ENCODE measurements at regions not wholly inside any gene's neighbourhood (a gene's known extent, or its start where the extent isn't known, plus 50 kb on each side); places are given as distances from the start of the nearest gene placed in this dataset.
A peak's percentile ranks its signal among the peaks of the same experiment; 100 is the strongest.

DNA sequence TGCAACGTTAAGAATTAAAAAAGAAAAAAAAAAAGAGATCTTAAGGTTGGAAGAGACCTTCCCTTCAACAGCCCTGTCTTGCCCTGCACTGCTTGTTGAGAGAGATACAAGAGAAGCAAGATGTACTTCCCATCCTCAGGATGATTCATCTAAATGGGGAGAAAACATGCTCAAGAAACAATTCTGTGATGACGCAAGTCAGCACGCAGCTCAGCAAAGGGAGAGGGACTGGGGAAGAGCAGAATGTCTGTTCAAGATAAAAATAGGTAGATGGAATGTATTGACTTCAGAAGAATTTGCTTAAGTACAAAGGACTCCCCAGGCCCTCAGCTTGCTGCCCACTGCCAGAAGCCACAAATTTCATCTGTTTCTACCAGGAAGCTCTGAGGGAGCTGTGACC is 198.2 kb upstream of the SPRED2 start:
- Histone ChIP-seq H3K27ac (no peak overlapping the region), H3K9me3 (peaks cover 0 to 5% (median 0%) of the 10 kb centered on the region in 3 donors), H3K27me3 (no peaks in the 10 kb centered on the region), H3K4me1 (no peaks in the 10 kb centered on the region), H3K4me3 (no peak overlapping the region), H3K36me3 (no peaks in the 10 kb centered on the region)
- 48 to 73% methylated on average over 2 to 3 of the region's 3 CpGs for WGBS, 2 donors (ENCODE audit: low coverage in 1 of 2)
- peak; percentile 60 for ATAC-seq
- no peak for TF ChIP-seq EP300 (IDR thresholded peaks at IDR 0.05)
- TF ChIP-seq CTCF (IDR thresholded peaks at IDR 0.05): no peak
- no peak for TF ChIP-seq POLR2A (IDR thresholded peaks at IDR 0.05)
- no peak for TF ChIP-seq POLR2AphosphoS5 (IDR thresholded peaks at IDR 0.05)

DNA sequence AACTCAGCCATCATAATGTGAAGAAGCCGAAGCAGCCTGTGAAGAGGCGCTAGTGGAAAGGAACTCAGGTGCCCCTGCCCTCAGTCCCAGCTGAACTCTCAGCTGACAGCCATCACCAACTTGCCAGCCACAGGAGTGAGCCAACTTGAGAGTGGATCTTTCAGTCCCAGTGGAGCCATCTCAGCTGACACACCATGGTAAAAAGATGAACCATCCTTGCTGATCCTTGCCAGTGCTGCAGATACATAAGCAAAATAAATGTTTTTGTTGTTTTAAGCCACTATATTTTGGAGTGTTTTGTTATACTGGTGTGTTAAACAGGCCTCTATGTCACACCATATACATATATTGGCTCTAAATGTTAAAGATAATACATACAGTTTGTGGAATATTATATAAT is 195.8 kb upstream of the SPRED2 start:
- H3K27ac ChIP-seq: no peak overlapping the region
- no peak for ATAC-seq
- no peak overlapping the region for H3K4me3 ChIP-seq
- H3K36me3 ChIP-seq: no peaks in the 10 kb centered on the region
- no peaks in the 10 kb centered on the region for H3K27me3 ChIP-seq
- H3K4me1 ChIP-seq: no peaks in the 10 kb centered on the region
- peaks cover 0 to 5% (median 0%) of the 10 kb centered on the region in 3 donors for H3K9me3 ChIP-seq
- 86 to 94% methylated on average over 2 of the region's 2 CpGs for WGBS, 2 donors (ENCODE audit: low coverage in 1 of 2)
- TF ChIP-seq CTCF (IDR thresholded peaks at IDR 0.05) (no peak), POLR2A (IDR thresholded peaks at IDR 0.05) (no peak)

- no peak for ATAC-seq
- H3K27me3 ChIP-seq: no peaks in the 10 kb centered on the region
- H3K4me3 ChIP-seq: no peak overlapping the region
- no peaks in the 10 kb centered on the region for H3K4me1 ChIP-seq
- no peak for TF ChIP-seq POLR2A (IDR thresholded peaks at IDR 0.05)
- no peak for TF ChIP-seq EP300 (IDR thresholded peaks at IDR 0.05)
- no peak for TF ChIP-seq CTCF (IDR thresholded peaks at IDR 0.05)
- TF ChIP-seq POLR2AphosphoS5 (IDR thresholded peaks at IDR 0.05): no peak
- H3K36me3 ChIP-seq: no peaks in the 10 kb centered on the region
- H3K9me3 ChIP-seq: peaks cover 0 to 5% (median 0%) of the 10 kb centered on the region in 3 donors
- H3K27ac ChIP-seq: no peak overlapping the region
Observed at GRCh38 chr2:65626831-65627230, 194.4 kb upstream of the SPRED2 start.

GRCh38 chr2:65625982-65626381 is 193.6 kb upstream of the SPRED2 start:
- TF ChIP-seq POLR2AphosphoS5 (IDR thresholded peaks at IDR 0.05): no peak
- Histone ChIP-seq H3K4me3 (no peak overlapping the region), H3K9me3 (peaks cover 0 to 5% (median 0%) of the 10 kb centered on the region in 3 donors), H3K4me1 (no peaks in the 10 kb centered on the region), H3K36me3 (no peaks in the 10 kb centered on the region), H3K27me3 (no peaks in the 10 kb centered on the region), H3K27ac (no peak overlapping the region)
- no peak for ATAC-seq

- 86 to 96% methylated on average over 2 to 4 of the region's 4 CpGs for WGBS, 2 donors (ENCODE audit: low coverage in 1 of 2)
- peaks cover 0 to 4% (median 0%) of the 10 kb centered on the region in 3 donors for H3K9me3 ChIP-seq
- no peak overlapping the region for H3K4me3 ChIP-seq
- no peak for ATAC-seq
- H3K4me1 ChIP-seq: no peaks in the 10 kb centered on the region
- H3K27ac ChIP-seq: no peak overlapping the region
- no peaks in the 10 kb centered on the region for H3K27me3 ChIP-seq
- no peak for TF ChIP-seq POLR2AphosphoS5 (IDR thresholded peaks at IDR 0.05)
- no peaks in the 10 kb centered on the region for H3K36me3 ChIP-seq
Observed at GRCh38 chr2:65622951-65623535, 190.6 kb upstream of the SPRED2 start.

GRCh38 chr2:65622499-65622898 is 190.1 kb upstream of the SPRED2 start:
- TF ChIP-seq CTCF (IDR thresholded peaks at IDR 0.05) (no peak), EP300 (IDR thresholded peaks at IDR 0.05) (no peak), POLR2A (IDR thresholded peaks at IDR 0.05) (no peak)
- Histone ChIP-seq H3K4me1 (no peaks in the 10 kb centered on the region), H3K27ac (no peak overlapping the region), H3K9me3 (no peaks in the 10 kb centered on the region), H3K4me3 (no peak overlapping the region), H3K27me3 (no peaks in the 10 kb centered on the region), H3K36me3 (no peaks in the 10 kb centered on the region)
- no peak for ATAC-seq
- WGBS, 2 donors (ENCODE audit: low coverage in 1 of 2): 32% methylated on average over 1 of the region's 1 CpG; no CpG with 5 or more reads in 1 of the 2 donors

Data from gastroesophageal sphincter (tissue), 4 donors.